A549 (cell line): ENCODE measurements at regions not wholly inside any gene's neighbourhood (a gene's known extent, or its start where the extent isn't known, plus 50 kb on each side); places are given as distances from the start of the nearest gene placed in this dataset.

Experiments
- ATAC-seq, 2 experiments: fragments of 200-7000 bp in 1 of 2; fragments of >200 bp in 1 of 2; cut with Nextera tagmentation in 1 of 2; cut with Tn5 transposase in 1 of 2; 3 replicates each; pipeline versions ENCODE4 v1.8.0 to v1.9.1; 2018 to 2020; ENCODE audit warnings: mild to moderate bottlenecking in 1 of 2, moderate library complexity in 1 of 2
- CTCF ChIA-PET: fragments of 300-600 bp; sonication (Branson Sonifier 250); formaldehyde crosslinking; extraction: SDS; loops from one replicate; lab custom pipeline; 2021; ENCODE audit warnings: antibody characterized with exemption, inconsistent platforms; lab: Yijun Ruan, JAX
- POLR2A ChIA-PET: fragments of 350-600 bp; formaldehyde crosslinking; extraction: SDS; loops from one replicate; lab custom pipeline; 2021; ENCODE audit warnings: antibody characterized with exemption, inconsistent platforms; lab: Yijun Ruan, JAX
- DNase-seq, 2 experiments: peaks; one replicate each; pipeline versions ENCODE4 v3.0.0 to v3.0.0-alpha.2; 2011 to 2016; ENCODE audit warnings: low read depth in 1 of 2, low spot score in 1 of 2
- FAIRE-seq: peaks from 2 replicates; lab custom pipeline; 2011; peaks lifted over from hg19 to GRCh38; lab: Jason Lieb, UNC
- H3K27ac ChIP-seq, 2 experiments: fragments of >200 bp; sonication (Bioruptor Twin); formaldehyde crosslinking; 3 replicates each; pipeline ENCODE4 v1.5.1; 2016 to 2017
- H3K4me1 ChIP-seq: fragments of >200 bp; sonication (Bioruptor Twin); formaldehyde crosslinking; 3 replicates; pipeline ENCODE4 v1.6.1; 2016
- H3K4me2 ChIP-seq: fragments of >200 bp; sonication (Bioruptor Twin); formaldehyde crosslinking; 3 replicates; pipeline ENCODE4 v1.6.1; 2016
- H3K4me3 ChIP-seq: fragments of >200 bp; sonication (Bioruptor Twin); formaldehyde crosslinking; 3 replicates; pipeline ENCODE4 v1.5.1; 2016
- H3K9me3 ChIP-seq: fragments of >200 bp; sonication (Bioruptor Twin); formaldehyde crosslinking; 3 replicates; pipeline ENCODE4 v1.6.1; 2016
- CBX2 ChIP-seq: fragments of 200-600 bp; sonication (generic); IDR thresholded peaks from 2 replicates; pipeline ENCODE4 v1.6.1; 2016; ENCODE audit warnings: low read depth, mild to moderate bottlenecking, borderline replicate concordance
- CEBPB ChIP-seq, 2 experiments: fragments of >200 bp in 1 of 2; sonication (Bioruptor Twin) in 1 of 2; formaldehyde crosslinking in 1 of 2; IDR thresholded peaks; 2 replicates each; pipeline ENCODE4 v1.6.1; 2012 to 2016
- CHD2 ChIP-seq: fragments of 150-350 bp; IDR thresholded peaks from 2 replicates; pipeline ENCODE4 v1.6.1; 2014; ENCODE audit warnings: low read length; ENCODE audit not compliant: partially characterized antibody
- CHD4 ChIP-seq: fragments of 200-600 bp; sonication (generic); IDR thresholded peaks from 2 replicates; pipeline ENCODE4 v1.6.1; 2016; ENCODE audit warnings: antibody characterized with exemption, mild to moderate bottlenecking, borderline replicate concordance
- EHF ChIP-seq: fragments of 250-450 bp; sonication (Bioruptor Pico); IDR thresholded peaks from 2 replicates; pipeline ENCODE4 v1.5.0; 2020; ENCODE audit warnings: mild to moderate bottlenecking
- EHMT2 ChIP-seq: fragments of 200-600 bp; sonication (generic); IDR thresholded peaks from 2 replicates; pipeline ENCODE4 v1.6.1; 2016; ENCODE audit warnings: antibody characterized with exemption, low read depth, mild to moderate bottlenecking, moderate library complexity
- ESRRA ChIP-seq: fragments of 150-350 bp; IDR thresholded peaks from 2 replicates; pipeline ENCODE4 v1.6.1; 2014; ENCODE audit warnings: mild to moderate bottlenecking, low read length, borderline replicate concordance
- FOSL2 ChIP-seq, 2 experiments: fragments of 450-650 bp in 1 of 2; fragments of >200 bp in 1 of 2; sonication (Bioruptor Twin) in 1 of 2; formaldehyde crosslinking; IDR thresholded peaks; 2 replicates each; pipeline versions ENCODE4 v1.5.0 to v1.6.1; 2016 to 2020; ENCODE audit warnings: mild to moderate bottlenecking in 1 of 2, moderate library complexity in 1 of 2
- HDAC2 ChIP-seq: fragments of 200-600 bp; sonication (generic); IDR thresholded peaks from 2 replicates; pipeline ENCODE4 v1.6.1; 2016
- HMGXB4 ChIP-seq: fragments of 250-450 bp; sonication (Bioruptor Pico); IDR thresholded peaks from 2 replicates; pipeline ENCODE4 v1.5.0; 2021; ENCODE audit warnings: mild to moderate bottlenecking, moderate library complexity, borderline replicate concordance
- MAFK ChIP-seq: fragments of 450-650 bp; IDR thresholded peaks from 2 replicates; pipeline ENCODE4 v1.6.1; 2014; ENCODE audit not compliant: partially characterized antibody
- PHF8 ChIP-seq: fragments of 200-600 bp; sonication (generic); IDR thresholded peaks from 2 replicates; pipeline ENCODE4 v1.6.1; 2016; ENCODE audit warnings: low read depth, mild to moderate bottlenecking, antibody characterized with exemption, moderate library complexity, borderline replicate concordance
- RARB ChIP-seq: fragments of 250-450 bp; sonication (Bioruptor Pico); IDR thresholded peaks from 2 replicates; pipeline ENCODE4 v1.8.0; 2021; ENCODE audit warnings: mild to moderate bottlenecking, moderate library complexity
- TP53 ChIP-seq: fragments of 250-450 bp; sonication (Bioruptor Pico); IDR thresholded peaks from 2 replicates; pipeline ENCODE4 v1.5.0; 2021; ENCODE audit warnings: mild to moderate bottlenecking, moderate library complexity
- USF2 ChIP-seq: fragments of 450-650 bp; IDR thresholded peaks from 2 replicates; pipeline ENCODE4 v1.6.1; 2014; ENCODE audit warnings: antibody characterized with exemption
- WGBS: methylation state at CpG from one replicate; pipeline ENCODE4 v1.1.6; 2017; ENCODE audit errors: missing lambda C conversion rate; 5-methylcytosine and 5-hydroxymethylcytosine counted together
- TF ChIP-seq, protein P1 (sequence below): IDR thresholded peaks from 2 replicates; pipeline ENCODE4 v1.6.1; 2012
- TF ChIP-seq, protein P2 (sequence below): fragments of >200 bp; sonication (Bioruptor Twin); formaldehyde crosslinking; IDR thresholded peaks from 3 replicates; pipeline ENCODE4 v1.5.1; 2016
- TF ChIP-seq, protein P3 (sequence below): fragments of >200 bp; sonication (Bioruptor Twin); formaldehyde crosslinking; IDR thresholded peaks from 2 replicates; pipeline ENCODE4 v1.6.1; 2016
- TF ChIP-seq, protein P4 (sequence below): IDR thresholded peaks from 2 replicates; pipeline ENCODE4 v1.6.1; 2012

GRCh38 chr17:65364438-65364837 lies 197.0 kb downstream of the AXIN2 start:
- Histone ChIP-seq H3K9me3 (no peaks in the 10 kb centered on the region), H3K27ac (no peak overlapping the region), H3K4me1 (no peaks in the 10 kb centered on the region), H3K4me2 (no peak overlapping the region), H3K4me3 (no peak overlapping the region)
- 50% methylated on average over 7 of the region's 7 CpGs for WGBS
- ChIA-PET POLR2A (no interaction called here), CTCF (interaction anchor here (0.7 to 1.8 kb wide), 6 partner anchors 10 to 518 kb away, joined by 3 to 8 read pairs (median 4); no protein-coding TSS in a partner anchor)
- DNase-seq = no peak
- TF ChIP-seq, protein P1, sequence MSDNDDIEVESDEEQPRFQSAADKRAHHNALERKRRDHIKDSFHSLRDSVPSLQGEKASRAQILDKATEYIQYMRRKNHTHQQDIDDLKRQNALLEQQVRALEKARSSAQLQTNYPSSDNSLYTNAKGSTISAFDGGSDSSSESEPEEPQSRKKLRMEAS = no peak
- TF ChIP-seq CHD4 = no peak
- TF ChIP-seq, protein P2, sequence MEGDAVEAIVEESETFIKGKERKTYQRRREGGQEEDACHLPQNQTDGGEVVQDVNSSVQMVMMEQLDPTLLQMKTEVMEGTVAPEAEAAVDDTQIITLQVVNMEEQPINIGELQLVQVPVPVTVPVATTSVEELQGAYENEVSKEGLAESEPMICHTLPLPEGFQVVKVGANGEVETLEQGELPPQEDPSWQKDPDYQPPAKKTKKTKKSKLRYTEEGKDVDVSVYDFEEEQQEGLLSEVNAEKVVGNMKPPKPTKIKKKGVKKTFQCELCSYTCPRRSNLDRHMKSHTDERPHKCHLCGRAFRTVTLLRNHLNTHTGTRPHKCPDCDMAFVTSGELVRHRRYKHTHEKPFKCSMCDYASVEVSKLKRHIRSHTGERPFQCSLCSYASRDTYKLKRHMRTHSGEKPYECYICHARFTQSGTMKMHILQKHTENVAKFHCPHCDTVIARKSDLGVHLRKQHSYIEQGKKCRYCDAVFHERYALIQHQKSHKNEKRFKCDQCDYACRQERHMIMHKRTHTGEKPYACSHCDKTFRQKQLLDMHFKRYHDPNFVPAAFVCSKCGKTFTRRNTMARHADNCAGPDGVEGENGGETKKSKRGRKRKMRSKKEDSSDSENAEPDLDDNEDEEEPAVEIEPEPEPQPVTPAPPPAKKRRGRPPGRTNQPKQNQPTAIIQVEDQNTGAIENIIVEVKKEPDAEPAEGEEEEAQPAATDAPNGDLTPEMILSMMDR = no peak
- TF ChIP-seq HMGXB4 (CRISPR knock-in tag) = no peak
- no peak for TF ChIP-seq TP53 (CRISPR knock-in tag)
- FAIRE-seq = no peak
- ATAC-seq = no peak

- no peak for ATAC-seq
- TF ChIP-seq, protein P3, sequence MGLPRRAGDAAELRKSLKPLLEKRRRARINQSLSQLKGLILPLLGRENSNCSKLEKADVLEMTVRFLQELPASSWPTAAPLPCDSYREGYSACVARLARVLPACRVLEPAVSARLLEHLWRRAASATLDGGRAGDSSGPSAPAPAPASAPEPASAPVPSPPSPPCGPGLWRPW = no peak
- TF ChIP-seq CBX2 (no peak), USF2 (no peak), EHMT2 (no peak), CHD2 (no peak), MAFK (no peak), ESRRA (no peak), CHD4 (no peak), CEBPB (IDR thresholded peaks at IDR 0.05) (no peak), EHF (CRISPR knock-in tag) (no peak), RARB (CRISPR knock-in tag) (no peak), HDAC2 (no peak), FOSL2 (IDR thresholded peaks at IDR 0.05) (no peak), FOSL2 (CRISPR knock-in tag; IDR thresholded peaks at IDR 0.05) (no peak), HMGXB4 (CRISPR knock-in tag) (no peak), TP53 (CRISPR knock-in tag) (no peak), PHF8 (no peak)
- TF ChIP-seq, protein P4, sequence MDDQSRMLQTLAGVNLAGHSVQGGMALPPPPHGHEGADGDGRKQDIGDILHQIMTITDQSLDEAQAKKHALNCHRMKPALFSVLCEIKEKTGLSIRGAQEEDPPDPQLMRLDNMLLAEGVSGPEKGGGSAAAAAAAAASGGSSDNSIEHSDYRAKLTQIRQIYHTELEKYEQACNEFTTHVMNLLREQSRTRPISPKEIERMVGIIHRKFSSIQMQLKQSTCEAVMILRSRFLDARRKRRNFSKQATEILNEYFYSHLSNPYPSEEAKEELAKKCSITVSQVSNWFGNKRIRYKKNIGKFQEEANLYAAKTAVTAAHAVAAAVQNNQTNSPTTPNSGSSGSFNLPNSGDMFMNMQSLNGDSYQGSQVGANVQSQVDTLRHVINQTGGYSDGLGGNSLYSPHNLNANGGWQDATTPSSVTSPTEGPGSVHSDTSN = no peak
- no peak overlapping the region for H3K4me3 ChIP-seq
- 18% methylated on average over 2 of the region's 2 CpGs for WGBS
- no peak for DNase-seq
- ChIA-PET POLR2A (no interaction called here), CTCF (no interaction called here)
- no peaks in the 10 kb centered on the region for H3K9me3 ChIP-seq
- H3K4me2 ChIP-seq = no peak overlapping the region
- no peaks in the 10 kb centered on the region for H3K4me1 ChIP-seq
- no peak for FAIRE-seq
- H3K27ac ChIP-seq = no peak overlapping the region
Measured at GRCh38 chr17:65362826-65363225, 198.6 kb downstream of the AXIN2 start.
